OCI-LY3 (cell line): ENCODE measurements at regions not wholly inside any gene's neighbourhood (a gene's known extent, or its start where the extent isn't known, plus 50 kb on each side); places are given as distances from the start of the nearest gene placed in this dataset.

ENCODE experiments used
- CTCF ChIP-seq: fragments of 200-600, 300-600 bp; sonication (generic); IDR thresholded peaks from 2 replicates; pipeline ENCODE4 v1.5.1; 2014; ENCODE audit warnings: antibody characterized with exemption, low read length, low read depth
- EZH2phosphoT487 ChIP-seq: fragments of 200-600 bp; shearing (Covaris generic); IDR thresholded peaks from 2 replicates; pipeline ENCODE4 v1.6.1; 2018; ENCODE audit warnings: antibody characterized with exemption, mixed run types, low read depth

GRCh38 chr2:67900826-67901225 lies 162.0 kb downstream of the C1D start:
- TF ChIP-seq CTCF (no peak), EZH2phosphoT487 (no peak)
